Left lung (tissue), 4 donors: ENCODE measurements at regions not wholly inside any gene's neighbourhood (a gene's known extent, or its start where the extent isn't known, plus 50 kb on each side); places are given as distances from the start of the nearest gene placed in this dataset.

Experiments
- ATAC-seq: fragments of 200-7000 bp; cut with Tn5 transposase; one replicate; pipeline ENCODE4 v1.9.1; 2020; ENCODE audit warnings: moderate library complexity
- DNase-seq, 4 donors: peaks; one replicate each; pipeline ENCODE4 v3.0.0-alpha.2; 2013 to 2020
- H3K27ac ChIP-seq, 2 donors: fragments of 200-600 bp; sonication (generic) in 1 of 2; one replicate each; pipeline versions ENCODE4 v1.5.0 to v1.8.0; 2020 to 2021
- H3K27me3 ChIP-seq, 2 donors: fragments of 200-600 bp; sonication (generic) in 1 of 2; one replicate each; pipeline versions ENCODE4 v1.5.0 to v1.8.0; 2020 to 2021
- H3K36me3 ChIP-seq, 2 donors: fragments of 200-600 bp; sonication (generic) in 1 of 2; one replicate each; pipeline versions ENCODE4 v1.5.0 to v1.8.0; 2020 to 2021
- H3K4me1 ChIP-seq, 2 donors: fragments of 200-600 bp; one replicate each; pipeline ENCODE4 v1.8.0; 2021
- H3K4me3 ChIP-seq, 2 donors: fragments of 200-600 bp; sonication (generic) in 1 of 2; one replicate each; pipeline versions ENCODE4 v1.5.0 to v1.8.0; 2020 to 2021; ENCODE audit warnings: mild to moderate bottlenecking in 1 of 2
- H3K9me3 ChIP-seq, 2 donors: fragments of 200-600 bp; sonication (generic) in 1 of 2; one replicate each; pipeline versions ENCODE4 v1.5.0 to v1.8.0; 2020 to 2021
- CTCF ChIP-seq, 2 donors: fragments of 200-600 bp; sonication (generic) in 1 of 2; IDR thresholded peaks; one replicate each; pipeline versions ENCODE4 v1.5.0 to v1.8.0; 2021; ENCODE audit warnings: antibody characterized with exemption in 2 of 2
- intact Hi-C, 2 donors: fragments of 100-400 bp; cut with DNase I; formaldehyde crosslinking; loops; one replicate each; pipeline versions ENCODE4 v1.11.2 to v1.14.2; 2022
- donor health status: DM: no; HTN: yes; CAD: no.
- donor health status: DM: no; HTN: no; CAD: no.

GRCh38 chr1:199641531-199641930, 386.0 kb upstream of the NR5A2 start:
- Histone ChIP-seq H3K36me3 (no peaks in the 10 kb centered on the region), H3K9me3 (peaks cover 0 to 9% of the 10 kb centered on the region in 2 donors), H3K4me1 (no peaks in the 10 kb centered on the region), H3K27ac (no peak overlapping the region), H3K27me3 (no peaks in the 10 kb centered on the region), H3K4me3 (no peak overlapping the region)
- TF ChIP-seq CTCF (IDR thresholded peaks at IDR 0.05): no peak
- DNase-seq (no peak), ATAC-seq (no peak)
- intact Hi-C loops: no loop called here

GRCh38 chr1:199644912-199645311, 382.6 kb upstream of the NR5A2 start:
- H3K27ac ChIP-seq: no peak overlapping the region
- H3K4me1 ChIP-seq: no peaks in the 10 kb centered on the region
- no peaks in the 10 kb centered on the region for H3K27me3 ChIP-seq
- DNase-seq: no peak
- intact Hi-C loops: no loop called here
- peaks cover 0 to 14% of the 10 kb centered on the region in 2 donors for H3K9me3 ChIP-seq
- H3K36me3 ChIP-seq: no peaks in the 10 kb centered on the region
- TF ChIP-seq CTCF (IDR thresholded peaks at IDR 0.05): no peak
- H3K4me3 ChIP-seq: no peak overlapping the region
- ATAC-seq: no peak

- H3K27me3 ChIP-seq: no peaks in the 10 kb centered on the region
- no peak overlapping the region for H3K27ac ChIP-seq
- H3K36me3 ChIP-seq: no peaks in the 10 kb centered on the region
- no peaks in the 10 kb centered on the region for H3K4me1 ChIP-seq
- H3K9me3 ChIP-seq: peaks cover 0 to 14% of the 10 kb centered on the region in 2 donors
- no peak for ATAC-seq
- DNase-seq: no peak
- no peak overlapping the region for H3K4me3 ChIP-seq
- intact Hi-C loops: no loop called here
- no peak for TF ChIP-seq CTCF (IDR thresholded peaks at IDR 0.05)
Measured at GRCh38 chr1:199646761-199647160, 380.7 kb upstream of the NR5A2 start.

GRCh38 chr1:199657449-199657848, 370.1 kb upstream of the NR5A2 start:
- no peaks in the 10 kb centered on the region for H3K4me1 ChIP-seq
- no peaks in the 10 kb centered on the region for H3K36me3 ChIP-seq
- DNase-seq (no peak), ATAC-seq (no peak)
- H3K27ac ChIP-seq: no peak overlapping the region
- H3K27me3 ChIP-seq: no peaks in the 10 kb centered on the region
- no peaks in the 10 kb centered on the region for H3K9me3 ChIP-seq
- no peak for TF ChIP-seq CTCF (IDR thresholded peaks at IDR 0.05)
- H3K4me3 ChIP-seq: no peak overlapping the region
- intact Hi-C loops: no loop called here

GRCh38 chr1:199660071-199660470, 367.4 kb upstream of the NR5A2 start:
- intact Hi-C loops: no loop called here
- Histone ChIP-seq H3K9me3 (no peaks in the 10 kb centered on the region), H3K27me3 (no peaks in the 10 kb centered on the region), H3K4me3 (no peak overlapping the region), H3K4me1 (no peaks in the 10 kb centered on the region), H3K36me3 (no peaks in the 10 kb centered on the region), H3K27ac (no peak overlapping the region)
- TF ChIP-seq CTCF (IDR thresholded peaks at IDR 0.05): no peak
- ATAC-seq: no peak
- no peak for DNase-seq
